Pancreas (tissue), 10 donors: ENCODE measurements at regions not wholly inside any gene's neighbourhood (a gene's known extent, or its start where the extent isn't known, plus 50 kb on each side); places are given as distances from the start of the nearest gene placed in this dataset.
A peak's percentile ranks its signal among the peaks of the same experiment; 100 is the strongest.

Experiments used
- ATAC-seq, 4 donors: fragments of 200-7000 bp; cut with Tn5 transposase; one replicate each; pipeline versions ENCODE4 v1.8.0 to v1.9.1; 2020; ENCODE audit warnings: mild to moderate bottlenecking in 4 of 4, moderate library complexity in 4 of 4
- DNase-seq, 6 donors: peaks; one replicate each; pipeline ENCODE4 v3.0.0-alpha.2; 2020
- FAIRE-seq: peaks from 2 replicates; lab custom pipeline; 2012; peaks lifted over from hg19 to GRCh38; lab: Jason Lieb, UNC
- H3K27ac ChIP-seq, 4 donors: fragments of 200-600 bp; sonication (generic); 1 replicate in 3 of 4; 2 replicates in 1 of 4; pipeline versions ENCODE4 v1.5.0 to v1.8.0; 2020
- H3K27me3 ChIP-seq, 4 donors: fragments of 200-600 bp; one replicate each; pipeline ENCODE4 v1.8.0; 2021
- H3K36me3 ChIP-seq, 3 donors: fragments of 200-600 bp; sonication (generic) in 1 of 3; one replicate each; pipeline versions ENCODE4 v1.5.0 to v1.8.0; 2020 to 2021
- H3K4me1 ChIP-seq, 3 donors: fragments of 200-600 bp; one replicate each; pipeline ENCODE4 v1.8.0; 2021
- H3K4me3 ChIP-seq, 4 donors: fragments of 200-600 bp; sonication (generic) in 2 of 4; one replicate each; pipeline versions ENCODE4 v1.5.0 to v1.8.0; 2020 to 2021
- H3K9me3 ChIP-seq, 4 donors: fragments of 200-600 bp; one replicate each; pipeline ENCODE4 v1.8.0; 2021
- CTCF ChIP-seq, 4 donors: fragments of 200-600 bp; sonication (generic) in 3 of 4; IDR thresholded peaks; one replicate each; pipeline versions ENCODE4 v1.5.0 to v1.8.0; 2021; ENCODE audit warnings: antibody characterized with exemption in 4 of 4
- WGBS, 2 donors: extraction: QIAGEN DNeasy Blood & Tissue Kit; methylation state at CpG; one replicate each; pipeline ENCODE4 v1.1.7; 2013; 5-methylcytosine and 5-hydroxymethylcytosine counted together
- intact Hi-C, 3 donors: fragments of 100-400 bp; cut with DNase I; formaldehyde crosslinking; loops; one replicate each; pipeline versions ENCODE4 v1.11.1 to v1.14.2; 2022
- donor health status: healthy with polysubstance abuse.
- donor health status: DM: no; HTN: no; CAD: no; lungs with moderate emphysema.
- donor health status: DM: no; HTN: no; CAD: no.
- donor health status: control.
- donor health status: control.
- donor health status: Bipolar disorder and iron deficiency.
- donor health status: DM: yes; HTN: yes; CAD: no.
- donor health status: DM: no; HTN: no; CAD: no.
- donor health status: DM: no; HTN: no; CAD: no.
- donor health status: DM: yes; HTN: yes; CAD: no.

GRCh38 chr21:16096988-16097387 is 367.2 kb downstream of the USP25 start:
- ATAC-seq = no peak
- Histone ChIP-seq H3K36me3 (no peaks in the 10 kb centered on the region), H3K4me1 (no peaks in the 10 kb centered on the region), H3K9me3 (no peaks in the 10 kb centered on the region), H3K27me3 (no peaks in the 10 kb centered on the region), H3K27ac (no peak overlapping the region), H3K4me3 (no peak overlapping the region)
- no peak for TF ChIP-seq CTCF (IDR thresholded peaks at IDR 0.05)
- no peak for FAIRE-seq
- WGBS, 2 donors = 51 to 70% methylated on average over 3 of the region's 3 CpGs
- intact Hi-C loops = no loop called here
- DNase-seq = no peak

GRCh38 chr21:16102113-16102512 is 372.3 kb downstream of the USP25 start:
- intact Hi-C loops = no loop called here
- 64 to 71% methylated on average over 2 of the region's 2 CpGs for WGBS, 2 donors

GRCh38 chr21:16108561-16109075 is 378.8 kb downstream of the USP25 start:
- DNase-seq = no peak
- ATAC-seq = no peak
- Histone ChIP-seq H3K27ac (no peak overlapping the region), H3K27me3 (no peaks in the 10 kb centered on the region), H3K4me3 (no peak overlapping the region), H3K36me3 (no peaks in the 10 kb centered on the region), H3K9me3 (no peaks in the 10 kb centered on the region), H3K4me1 (peaks cover 0 to 6% (median 0%) of the 10 kb centered on the region in 3 donors)
- FAIRE-seq = no peak
- WGBS, 2 donors = 80 to 89% methylated on average over 3 of the region's 3 CpGs
- no peak for TF ChIP-seq CTCF (IDR thresholded peaks at IDR 0.05)
- intact Hi-C loops = no loop called here

More at GRCh38 chr21:16102113-16102512, 372.3 kb downstream of the USP25 start:
- H3K9me3 ChIP-seq = no peaks in the 10 kb centered on the region
- TF ChIP-seq CTCF (IDR thresholded peaks at IDR 0.05) = no peak
- H3K4me1 ChIP-seq = no peaks in the 10 kb centered on the region
- no peaks in the 10 kb centered on the region for H3K36me3 ChIP-seq
- H3K27me3 ChIP-seq = no peaks in the 10 kb centered on the region
- DNase-seq (no peak), ATAC-seq (no peak), FAIRE-seq (no peak)
- no peak overlapping the region for H3K4me3 ChIP-seq
- H3K27ac ChIP-seq = no peak overlapping the region

GRCh38 chr21:16113052-16113715 is 383.4 kb downstream of the USP25 start:
- ATAC-seq (peak; percentile 31 to 62 (median 42)), FAIRE-seq (no peak), DNase-seq (no peak)
- no peaks in the 10 kb centered on the region for H3K9me3 ChIP-seq
- no peaks in the 10 kb centered on the region for H3K27me3 ChIP-seq
- H3K4me3 ChIP-seq = no peak overlapping the region
- WGBS, 2 donors = 31 to 34% methylated on average over 2 of the region's 2 CpGs
- H3K27ac ChIP-seq = no peak overlapping the region
- intact Hi-C loops = no loop called here
- TF ChIP-seq CTCF (IDR thresholded peaks at IDR 0.05) = no peak
- no peaks in the 10 kb centered on the region for H3K36me3 ChIP-seq
- peaks cover 0 to 16% (median 2%) of the 10 kb centered on the region in 3 donors for H3K4me1 ChIP-seq

- DNase-seq = no peak
- Histone ChIP-seq H3K27me3 (no peaks in the 10 kb centered on the region), H3K36me3 (no peaks in the 10 kb centered on the region), H3K4me1 (peaks cover 0 to 21% (median 9%) of the 10 kb centered on the region in 3 donors), H3K9me3 (no peaks in the 10 kb centered on the region), H3K27ac (no peak overlapping the region), H3K4me3 (no peak overlapping the region)
- TF ChIP-seq CTCF (IDR thresholded peaks at IDR 0.05) = no peak
- WGBS, 2 donors = 92 to 96% methylated on average over 3 of the region's 3 CpGs
- no peak for FAIRE-seq
- intact Hi-C loops = no loop called here
- no peak for ATAC-seq
Measured at GRCh38 chr21:16115461-16115860, 385.7 kb downstream of the USP25 start.
